NCI-H526 (cell line): ENCODE measurements at regions not wholly inside any gene's neighbourhood (a gene's known extent, or its start where the extent isn't known, plus 50 kb on each side); places are given as distances from the start of the nearest gene placed in this dataset.

Source experiments
- DNase-seq, 2 experiments: peaks; one replicate each; lab custom pipeline; 2025; lab: John Stamatoyannopoulos, UW

GRCh38 chr5:173781816-173782670, 106.1 kb upstream of the CPEB4 start:
- no peak for DNase-seq

GRCh38 chr5:173782671-173783101, 105.5 kb upstream of the CPEB4 start:
- DNase-seq, result no peak

- no peak for DNase-seq
Observed at GRCh38 chr5:173783371-173783770, 104.8 kb upstream of the CPEB4 start.

GRCh38 chr5:173785400-173785799, 102.7 kb upstream of the CPEB4 start:
- no peak for DNase-seq

- no peak for DNase-seq
Observed at GRCh38 chr5:173785866-173786265, 102.3 kb upstream of the CPEB4 start.

- no peak for DNase-seq
Observed at GRCh38 chr5:173786286-173787187, 101.6 kb upstream of the CPEB4 start.

GRCh38 chr5:173789031-173789920, 98.9 kb upstream of the CPEB4 start:
- DNase-seq, result no peak

GRCh38 chr5:173790177-173790719, 97.9 kb upstream of the CPEB4 start:
- DNase-seq, result no peak

GRCh38 chr5:173790836-173791546, 97.2 kb upstream of the CPEB4 start:
- no peak for DNase-seq

GRCh38 chr5:173791878-173792277, 96.3 kb upstream of the CPEB4 start:
- DNase-seq, result no peak

- DNase-seq, result no peak
Observed at GRCh38 chr5:173792781-173793547, 95.2 kb upstream of the CPEB4 start.

GRCh38 chr5:173793648-173794548, 94.3 kb upstream of the CPEB4 start:
- no peak for DNase-seq

- DNase-seq, result no peak
Observed at GRCh38 chr5:173794901-173795416, 93.2 kb upstream of the CPEB4 start.

- DNase-seq, result no peak
Observed at GRCh38 chr5:173795601-173796000, 92.5 kb upstream of the CPEB4 start.

GRCh38 chr5:173796721-173797495, 91.2 kb upstream of the CPEB4 start:
- no peak for DNase-seq

GRCh38 chr5:173798127-173798810, 89.9 kb upstream of the CPEB4 start:
- DNase-seq, result no peak

- no peak for DNase-seq
Observed at GRCh38 chr5:173800340-173800739, 87.8 kb upstream of the CPEB4 start.
